H1 (cell line): ENCODE measurements at regions not wholly inside any gene's neighbourhood (a gene's known extent, or its start where the extent isn't known, plus 50 kb on each side); places are given as distances from the start of the nearest gene placed in this dataset.

Experiments
- CTCF ChIA-PET: fragments of 300-600 bp; sonication (Branson Sonifier 250); formaldehyde crosslinking; loops from one replicate; lab custom pipeline; 2021; ENCODE audit not compliant: partially characterized antibody; lab: Charles Lee
- POLR2A ChIA-PET: fragments of 300-600 bp; sonication (Branson Sonifier 250); formaldehyde crosslinking; loops from one replicate; lab custom pipeline; 2021; ENCODE audit warnings: inconsistent platforms; ENCODE audit not compliant: partially characterized antibody; lab: Charles Lee
- DNase-seq, 2 experiments: peaks; one replicate each; pipeline versions ENCODE4 v3.0.0 to v3.0.0-alpha.2; 2010 to 2022; ENCODE audit warnings: low spot score in 2 of 2, low read depth in 1 of 2, mixed read lengths in 1 of 2
- FAIRE-seq: peaks from 2 replicates; lab custom pipeline; 2011; peaks lifted over from hg19 to GRCh38; lab: Jason Lieb, UNC
- H2AFZ ChIP-seq: 2 replicates; pipeline ENCODE4 v1.8.1; 2012; ENCODE audit warnings: low read length, inconsistent platforms
- H2AK5ac ChIP-seq: 2 replicates; pipeline ENCODE4 v1.6.1; 2013; ENCODE audit warnings: low read depth, low read length
- H2BK120ac ChIP-seq: replicated peaks from 2 replicates; pipeline ENCODE3; 2013; ENCODE audit warnings: low read depth, low read length, inconsistent platforms
- H2BK12ac ChIP-seq: 2 replicates; pipeline ENCODE4 v1.6.1; 2013; ENCODE audit warnings: low read depth, low read length
- H2BK15ac ChIP-seq: 2 replicates; pipeline ENCODE4 v1.6.1; 2013; ENCODE audit warnings: low read length
- H2BK20ac ChIP-seq: 2 replicates; pipeline ENCODE4 v1.6.1; 2013; ENCODE audit warnings: low read length
- H2BK5ac ChIP-seq: 2 replicates; pipeline ENCODE4 v1.6.1; 2013; ENCODE audit warnings: low read depth, low read length
- H3K14ac ChIP-seq: 2 replicates; pipeline ENCODE4 v1.6.1; 2013; ENCODE audit warnings: inconsistent platforms; ENCODE audit not compliant: insufficient read length
- H3K18ac ChIP-seq: 2 replicates; pipeline ENCODE4 v1.6.1; 2013; ENCODE audit warnings: low read length; ENCODE audit errors: extremely low read depth
- H3K23ac ChIP-seq: 2 replicates; pipeline ENCODE4 v1.6.1; 2013; ENCODE audit warnings: inconsistent platforms; ENCODE audit not compliant: insufficient read length
- H3K23me2 ChIP-seq: 2 replicates; pipeline ENCODE4 v1.6.1; 2013; ENCODE audit warnings: low read depth, low read length
- H3K27ac ChIP-seq: 2 replicates; pipeline ENCODE4 v1.6.1; 2011; ENCODE audit warnings: low read depth, low read length, inconsistent platforms
- H3K27me3 ChIP-seq, 4 experiments: replicated peaks in 1 of 4; 1 replicate in 1 of 4; 2 replicates in 3 of 4; pipeline versions ENCODE4 v1.6.1 to v1.8.1; 2011 to 2013; ENCODE audit warnings: low read length in 3 of 4, mild to moderate bottlenecking in 3 of 4, inconsistent platforms in 2 of 4, mixed read lengths in 2 of 4, moderate library complexity in 1 of 4; ENCODE audit not compliant: control insufficient read depth in 3 of 4, insufficient read depth in 3 of 4; ENCODE audit errors: extremely low read depth in 1 of 4
- H3K36me3 ChIP-seq, 4 experiments: 2 replicates each; pipeline versions ENCODE4 v1.6.1 to v1.8.1; 2011 to 2013; ENCODE audit warnings: mild to moderate bottlenecking in 4 of 4, low read length in 3 of 4, moderate library complexity in 2 of 4, control low read depth in 1 of 4, inconsistent platforms in 1 of 4; ENCODE audit not compliant: insufficient read depth in 4 of 4, control insufficient read depth in 2 of 4
- H3K4ac ChIP-seq: replicated peaks from 2 replicates; pipeline ENCODE3; 2013; ENCODE audit warnings: low read length, low read depth, mixed read lengths, inconsistent platforms; ENCODE audit not compliant: insufficient read length
- H3K4me1 ChIP-seq, 4 experiments: replicated peaks in 1 of 4; 1 replicate in 1 of 4; 2 replicates in 3 of 4; pipeline versions ENCODE4 v1.6.1 to v1.8.1; 2011 to 2013; ENCODE audit warnings: low read length in 3 of 4, inconsistent platforms in 2 of 4, mixed read lengths in 1 of 4; ENCODE audit not compliant: insufficient read depth in 4 of 4, control insufficient read depth in 3 of 4
- H3K4me2 ChIP-seq, 2 experiments: 2 replicates each; pipeline versions ENCODE4 v1.6.1 to v1.8.1; 2011 to 2013; ENCODE audit warnings: low read depth in 2 of 2, low read length in 2 of 2, control low read depth in 1 of 2, inconsistent platforms in 1 of 2, mild to moderate bottlenecking in 1 of 2; ENCODE audit not compliant: insufficient read depth in 1 of 2
- H3K4me3 ChIP-seq, 4 experiments: fragments of 200-600, 300-600 bp in 1 of 4; sonication (generic), shearing (Covaris generic), sonication (Bioruptor Twin) in 1 of 4; 2 replicates each; pipeline versions ENCODE4 v1.5.1 to v1.8.1; 2011 to 2016; ENCODE audit warnings: low read length in 4 of 4, low read depth in 3 of 4, control low read depth in 2 of 4, inconsistent platforms in 2 of 4, mild to moderate bottlenecking in 2 of 4, mixed read lengths in 1 of 4, moderate library complexity in 1 of 4; ENCODE audit not compliant: insufficient read depth in 2 of 4; ENCODE audit errors: extremely low read depth in 1 of 4
- H3K56ac ChIP-seq: replicated peaks from 2 replicates; pipeline ENCODE3; 2013; ENCODE audit warnings: low read depth, mild to moderate bottlenecking, mixed read lengths, low read length, inconsistent platforms; ENCODE audit not compliant: insufficient read length
- H3K79me1 ChIP-seq: 2 replicates; pipeline ENCODE4 v1.6.1; 2013; ENCODE audit warnings: low read depth, low read length, control low read depth
- H3K79me2 ChIP-seq, 2 experiments: 2 replicates each; pipeline versions ENCODE4 v1.6.1 to v1.8.1; 2012 to 2013; ENCODE audit warnings: low read length in 2 of 2, mild to moderate bottlenecking in 2 of 2, inconsistent platforms in 1 of 2; ENCODE audit not compliant: insufficient read depth in 2 of 2, control insufficient read depth in 1 of 2
- H3K9ac ChIP-seq, 4 experiments: replicated peaks in 1 of 4; 1 replicate in 1 of 4; 2 replicates in 3 of 4; pipeline versions ENCODE4 v1.6.1 to v1.8.1; 2011 to 2013; ENCODE audit warnings: low read depth in 3 of 4, low read length in 3 of 4, control low read depth in 2 of 4, mild to moderate bottlenecking in 2 of 4, moderate library complexity in 2 of 4, inconsistent platforms in 1 of 4; ENCODE audit errors: extremely low read depth in 1 of 4
- H3K9me3 ChIP-seq, 2 experiments: 2 replicates each; pipeline versions ENCODE4 v1.6.1 to v1.8.1; 2012 to 2013; ENCODE audit warnings: mild to moderate bottlenecking in 2 of 2, moderate library complexity in 2 of 2, control low read depth in 1 of 2, inconsistent platforms in 1 of 2, low read depth in 1 of 2, low read length in 1 of 2, mixed read lengths in 1 of 2; ENCODE audit not compliant: insufficient read depth in 2 of 2
- H4K20me1 ChIP-seq, 2 experiments: replicated peaks in 1 of 2; 2 replicates each; pipeline versions ENCODE3 to v1.8.1; 2011 to 2013; ENCODE audit warnings: inconsistent platforms in 2 of 2, low read length in 2 of 2, mild to moderate bottlenecking in 1 of 2; ENCODE audit not compliant: insufficient read depth in 2 of 2, control insufficient read depth in 1 of 2
- H4K5ac ChIP-seq: 2 replicates; pipeline ENCODE4 v1.6.1; 2013; ENCODE audit warnings: low read length, low read depth, mixed read lengths, inconsistent platforms; ENCODE audit not compliant: insufficient read length
- H4K8ac ChIP-seq: 2 replicates; pipeline ENCODE4 v1.8.0; 2013; ENCODE audit warnings: mild to moderate bottlenecking, moderate library complexity, low read length, inconsistent platforms; ENCODE audit not compliant: insufficient read depth; ENCODE audit errors: extremely low read depth
- H4K91ac ChIP-seq: replicated peaks from 2 replicates; pipeline ENCODE3; 2013; ENCODE audit warnings: low read length, mixed read lengths, inconsistent platforms; ENCODE audit not compliant: insufficient read length
- EZH2 ChIP-seq: fragments of 200-600 bp; sonication (generic); IDR thresholded peaks from 2 replicates; pipeline ENCODE4 v1.7.1; 2012; ENCODE audit warnings: low read depth, mild to moderate bottlenecking, moderate library complexity, low read length, inconsistent platforms; ENCODE audit not compliant: severe bottlenecking
- JUN ChIP-seq: IDR thresholded peaks from 2 replicates; pipeline ENCODE4 v1.6.1; 2011; ENCODE audit warnings: low read depth, mild to moderate bottlenecking, improper control_type of control experiment, low read length
- JUND ChIP-seq: IDR thresholded peaks from 2 replicates; pipeline ENCODE4 v1.6.1; 2011; ENCODE audit warnings: mild to moderate bottlenecking, improper control_type of control experiment, low read length
- WGBS, 2 experiments: shearing (Covaris generic) in 1 of 2; methylation state at CpG; one replicate each; pipeline versions ENCODE4 v1.1.6 to v1.1.7; 2013 to 2015; ENCODE audit warnings: low lambda C conversion rate in 2 of 2, mixed read lengths in 2 of 2, inconsistent platforms in 1 of 2, low coverage in 1 of 2, missing lambda C conversion rate in 1 of 2; ENCODE audit not compliant: insufficient replicate concordance in 2 of 2, insufficient coverage in 1 of 2, insufficient read length in 1 of 2; ENCODE audit errors: extremely low coverage in 1 of 2, missing lambda C conversion rate in 1 of 2; 5-methylcytosine and 5-hydroxymethylcytosine counted together

- no peak overlapping the region for H3K23ac ChIP-seq
- no peaks in the 10 kb centered on the region for H3K27me3 ChIP-seq
- H3K27ac ChIP-seq: no peak overlapping the region
- no peak overlapping the region for H4K8ac ChIP-seq
- 90% methylated on average over 3 of the region's 3 CpGs; no CpG with 5 or more reads in 1 of the 2 experiments for WGBS, 2 experiments
- no peak overlapping the region for H2BK15ac ChIP-seq
- H4K5ac ChIP-seq: no peak overlapping the region
- H3K79me1 ChIP-seq: no peaks in the 10 kb centered on the region
- CTCF ChIA-PET: interaction anchor here (0.6 kb wide), 1 partner anchor 609 kb away, joined by 3 read pairs; no protein-coding TSS in a partner anchor
- DNase-seq (no peak), FAIRE-seq (no peak)
- no peak overlapping the region for H2BK12ac ChIP-seq
- no peak overlapping the region for H2AK5ac ChIP-seq
- POLR2A ChIA-PET: no interaction called here
- no peak overlapping the region for H3K56ac ChIP-seq
- H3K14ac ChIP-seq: no peak overlapping the region
- H3K23me2 ChIP-seq: no peaks in the 10 kb centered on the region
- no peaks in the 10 kb centered on the region for H3K36me3 ChIP-seq
- no peak overlapping the region for H3K18ac ChIP-seq
- H2AFZ ChIP-seq: no peak overlapping the region
- H3K4me1 ChIP-seq: no peaks in the 10 kb centered on the region
- no peak overlapping the region for H3K9ac ChIP-seq
- no peak overlapping the region for H4K91ac ChIP-seq
- H3K9me3 ChIP-seq: peaks cover 3 to 8% of the 10 kb centered on the region in 2 experiments; a peak in 3 of 4 replicates
- H2BK120ac ChIP-seq: no peak overlapping the region
- H3K4ac ChIP-seq: no peak overlapping the region
- H4K20me1 ChIP-seq: no peaks in the 10 kb centered on the region
- H3K4me2 ChIP-seq: no peak overlapping the region
- H3K4me3 ChIP-seq: no peak overlapping the region
- H2BK20ac ChIP-seq: no peak overlapping the region
- H2BK5ac ChIP-seq: no peak overlapping the region
- no peaks in the 10 kb centered on the region for H3K79me2 ChIP-seq
- no peak for TF ChIP-seq JUN
- no peak for TF ChIP-seq JUND
- no peak for TF ChIP-seq EZH2
Measured at GRCh38 chr1:177687544-177687943, 282.3 kb downstream of the SEC16B start.
